ENCODE measurements at regions not wholly inside any gene's neighbourhood (a gene's known extent, or its start where the extent isn't known, plus 50 kb on each side); places are given as distances from the start of the nearest gene placed in this dataset.

DNA sequence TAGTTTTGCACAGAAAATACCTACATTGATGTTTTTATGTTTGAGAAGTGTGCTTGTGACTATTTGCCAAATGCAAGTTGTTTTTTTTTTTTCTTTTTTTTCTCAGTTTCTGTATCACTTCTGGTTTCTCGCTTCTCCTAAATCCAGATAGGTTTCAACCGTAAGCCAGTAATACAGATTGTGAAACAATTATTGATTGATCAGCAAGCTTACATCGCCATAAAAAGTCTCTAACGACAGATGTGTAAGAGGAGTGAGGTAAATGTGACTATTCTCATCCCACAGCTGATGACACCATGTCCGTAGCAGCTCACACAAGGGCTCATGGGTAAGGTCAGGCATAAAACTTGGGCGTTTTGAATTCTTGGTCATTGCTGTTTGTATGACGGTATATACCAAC, 202.8 kb upstream of the AKR1E2 start:
- H3K9ac ChIP-seq (ENCODE audit: extremely low read depth, insufficient read length, low read length), result no peak overlapping the region
- no peak overlapping the region for H3T11ph ChIP-seq (ENCODE audit: low read length)

More for the DNA sequence above, 202.8 kb upstream of the AKR1E2 start:
- peaks cover 9% of the 10 kb centered on the region in 2 experiments for H3K4me1 Mint-ChIP-seq
- Histone ChIP-seq H3K4me2 (ENCODE audit: insufficient read depth, insufficient read length, low read length) (no peak overlapping the region), H3K79me1 (ENCODE audit: insufficient read depth, low read depth, low read length, poor library complexity, severe bottlenecking) (no peaks in the 10 kb centered on the region), H3K4ac (ENCODE audit: low read depth, low read length) (no peak overlapping the region), H4K8ac (replicated peaks; ENCODE audit: insufficient read length, low read depth, low read length) (no peak overlapping the region), H3K23ac (ENCODE audit: insufficient read length, low read depth, low read length) (no peak overlapping the region), H3K14ac (ENCODE audit: insufficient read depth, low read length) (no peak overlapping the region), H4K5ac (ENCODE audit: insufficient read length, low read depth, low read length) (no peak overlapping the region), H3K23me2 (ENCODE audit: insufficient read length, low read depth, low read length, poor library complexity, severe bottlenecking) (no peaks in the 10 kb centered on the region), H2AFZ (ENCODE audit: low read length) (no peak overlapping the region), H3K56ac (ENCODE audit: insufficient read length, low read depth, low read length) (no peak overlapping the region), H2BK20ac (ENCODE audit: low read depth, low read length, poor library complexity, severe bottlenecking) (no peak overlapping the region), H4K20me1 (ENCODE audit: control insufficient read depth, insufficient read depth, insufficient read length) (no peaks in the 10 kb centered on the region), H4K91ac (ENCODE audit: insufficient read length, low read depth, low read length) (no peak overlapping the region), H2BK5ac (ENCODE audit: insufficient read length, low read length) (no peak overlapping the region), H2BK120ac (ENCODE audit: low read depth, low read length, poor library complexity, severe bottlenecking) (no peak overlapping the region), H3K79me2 (ENCODE audit: insufficient read depth, low read length) (no peaks in the 10 kb centered on the region), H3K9me3 (ENCODE audit: control insufficient read depth, low read depth, low read length) (no peaks in the 10 kb centered on the region), H2BK15ac (ENCODE audit: low read depth, low read length) (no peak overlapping the region), H3K18ac (ENCODE audit: insufficient read length, low read depth, low read length) (no peak overlapping the region), H3K27me3 (ENCODE audit: insufficient read depth, low read length) (no peaks in the 10 kb centered on the region), H2BK12ac (ENCODE audit: insufficient read length, low read depth, low read length) (no peak overlapping the region), H3K27ac (ENCODE audit: insufficient read length, low read depth, low read length) (no peak overlapping the region), H3K4me1 (ENCODE audit: insufficient read depth, low read length) (no peaks in the 10 kb centered on the region), H2AK5ac (ENCODE audit: insufficient read length, low read length) (no peak overlapping the region)
- no peak overlapping the region for H3K27ac Mint-ChIP-seq
- DNase-seq, result no peak
- no CpG with 5 or more reads among the region's 7 CpGs for WGBS (ENCODE audit: extremely low coverage, insufficient read length, low lambda C conversion rate)
- H3K36me3 Mint-ChIP-seq (ENCODE audit: insufficient read depth in 1 of 3, low read depth in 3 of 3), result peaks cover 0 to 10% (median 4%) of the 10 kb centered on the region in 3 experiments; a peak in 3 of 7 replicates
- no peak overlapping the region for H3K4me3 Mint-ChIP-seq
- TF ChIP-seq, protein P1, sequence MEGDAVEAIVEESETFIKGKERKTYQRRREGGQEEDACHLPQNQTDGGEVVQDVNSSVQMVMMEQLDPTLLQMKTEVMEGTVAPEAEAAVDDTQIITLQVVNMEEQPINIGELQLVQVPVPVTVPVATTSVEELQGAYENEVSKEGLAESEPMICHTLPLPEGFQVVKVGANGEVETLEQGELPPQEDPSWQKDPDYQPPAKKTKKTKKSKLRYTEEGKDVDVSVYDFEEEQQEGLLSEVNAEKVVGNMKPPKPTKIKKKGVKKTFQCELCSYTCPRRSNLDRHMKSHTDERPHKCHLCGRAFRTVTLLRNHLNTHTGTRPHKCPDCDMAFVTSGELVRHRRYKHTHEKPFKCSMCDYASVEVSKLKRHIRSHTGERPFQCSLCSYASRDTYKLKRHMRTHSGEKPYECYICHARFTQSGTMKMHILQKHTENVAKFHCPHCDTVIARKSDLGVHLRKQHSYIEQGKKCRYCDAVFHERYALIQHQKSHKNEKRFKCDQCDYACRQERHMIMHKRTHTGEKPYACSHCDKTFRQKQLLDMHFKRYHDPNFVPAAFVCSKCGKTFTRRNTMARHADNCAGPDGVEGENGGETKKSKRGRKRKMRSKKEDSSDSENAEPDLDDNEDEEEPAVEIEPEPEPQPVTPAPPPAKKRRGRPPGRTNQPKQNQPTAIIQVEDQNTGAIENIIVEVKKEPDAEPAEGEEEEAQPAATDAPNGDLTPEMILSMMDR (conservative IDR thresholded peaks at IDR 0.05), result no peak
- peaks cover 9 to 10% of the 10 kb centered on the region in 2 experiments; a peak in 3 of 5 replicates for H3K9me3 Mint-ChIP-seq
- H3K27me3 Mint-ChIP-seq (ENCODE audit: low read depth), result no peaks in the 10 kb centered on the region
